ENCODE measurements at regions not wholly inside any gene's neighbourhood (a gene's known extent, or its start where the extent isn't known, plus 50 kb on each side); places are given as distances from the start of the nearest gene placed in this dataset.

GRCh38 chr10:69714572-69714971 is 84.5 kb downstream of the FAM241B start:
- TF ChIP-seq CTCF (IDR thresholded peaks at IDR 0.05) (no peak), POLR2A (IDR thresholded peaks at IDR 0.05) (no peak)

All from heart left ventricle (tissue), 13 donors.